RWPE2 (cell line): ENCODE measurements at regions not wholly inside any gene's neighbourhood (a gene's known extent, or its start where the extent isn't known, plus 50 kb on each side); places are given as distances from the start of the nearest gene placed in this dataset.

ENCODE experiments used
- ATAC-seq: fragments of 200-7000 bp; cut with Tn5 transposase; 3 replicates; pipeline ENCODE4 v1.9.1; 2021; ENCODE audit warnings: low read depth
- DNase-seq: peaks from one replicate; pipeline ENCODE4 v3.0.0-alpha.2; 2020; ENCODE audit warnings: low spot score
- H3K27ac ChIP-seq: fragments of 450-650 bp; 2 replicates; pipeline ENCODE4 v1.5.1; 2017; ENCODE audit warnings: mild to moderate bottlenecking; ENCODE audit not compliant: poor library complexity, severe bottlenecking
- H3K27me3 ChIP-seq: fragments of 250-450 bp; sonication (Bioruptor Pico); 2 replicates; pipeline ENCODE4 v1.5.1; 2021; ENCODE audit warnings: mild to moderate bottlenecking, moderate library complexity; ENCODE audit not compliant: insufficient read depth, poor library complexity, severe bottlenecking
- H3K36me3 ChIP-seq: fragments of 250-450 bp; sonication (Bioruptor Pico); 2 replicates; pipeline ENCODE4 v1.5.1; 2020; ENCODE audit warnings: low read depth, mild to moderate bottlenecking, moderate library complexity
- H3K4me1 ChIP-seq: fragments of 250-450 bp; sonication (Bioruptor Pico); 2 replicates; pipeline ENCODE4 v1.5.1; 2021; ENCODE audit warnings: mild to moderate bottlenecking, moderate library complexity; ENCODE audit not compliant: insufficient read depth, poor library complexity, severe bottlenecking
- H3K4me3 ChIP-seq: fragments of 250-450 bp; sonication (Bioruptor Pico); 2 replicates; pipeline ENCODE4 v1.5.1; 2021; ENCODE audit warnings: mild to moderate bottlenecking, moderate library complexity; ENCODE audit not compliant: severe bottlenecking
- H3K9me3 ChIP-seq: fragments of 250-450 bp; sonication (Bioruptor Pico); 2 replicates; pipeline ENCODE4 v1.5.1; 2021; ENCODE audit warnings: mild to moderate bottlenecking, moderate library complexity; ENCODE audit not compliant: severe bottlenecking
- TF ChIP-seq, protein P1 (sequence below): fragments of 450-650 bp; IDR thresholded peaks from one replicate; pipeline ENCODE4 v1.5.1; 2017; ENCODE audit warnings: mild to moderate bottlenecking, moderate library complexity; ENCODE audit not compliant: poor library complexity, severe bottlenecking

- Histone ChIP-seq H3K9me3 (no peaks in the 10 kb centered on the region), H3K4me3 (no peak overlapping the region), H3K27me3 (peaks cover 7% of the 10 kb centered on the region), H3K4me1 (no peaks in the 10 kb centered on the region), H3K36me3 (no peaks in the 10 kb centered on the region), H3K27ac (no peak overlapping the region)
- DNase-seq (no peak), ATAC-seq (no peak)
- TF ChIP-seq, protein P1, sequence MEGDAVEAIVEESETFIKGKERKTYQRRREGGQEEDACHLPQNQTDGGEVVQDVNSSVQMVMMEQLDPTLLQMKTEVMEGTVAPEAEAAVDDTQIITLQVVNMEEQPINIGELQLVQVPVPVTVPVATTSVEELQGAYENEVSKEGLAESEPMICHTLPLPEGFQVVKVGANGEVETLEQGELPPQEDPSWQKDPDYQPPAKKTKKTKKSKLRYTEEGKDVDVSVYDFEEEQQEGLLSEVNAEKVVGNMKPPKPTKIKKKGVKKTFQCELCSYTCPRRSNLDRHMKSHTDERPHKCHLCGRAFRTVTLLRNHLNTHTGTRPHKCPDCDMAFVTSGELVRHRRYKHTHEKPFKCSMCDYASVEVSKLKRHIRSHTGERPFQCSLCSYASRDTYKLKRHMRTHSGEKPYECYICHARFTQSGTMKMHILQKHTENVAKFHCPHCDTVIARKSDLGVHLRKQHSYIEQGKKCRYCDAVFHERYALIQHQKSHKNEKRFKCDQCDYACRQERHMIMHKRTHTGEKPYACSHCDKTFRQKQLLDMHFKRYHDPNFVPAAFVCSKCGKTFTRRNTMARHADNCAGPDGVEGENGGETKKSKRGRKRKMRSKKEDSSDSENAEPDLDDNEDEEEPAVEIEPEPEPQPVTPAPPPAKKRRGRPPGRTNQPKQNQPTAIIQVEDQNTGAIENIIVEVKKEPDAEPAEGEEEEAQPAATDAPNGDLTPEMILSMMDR: no peak
Observed at GRCh38 chr5:145161391-145161790, 673.8 kb downstream of the PRELID2 start.

DNA sequence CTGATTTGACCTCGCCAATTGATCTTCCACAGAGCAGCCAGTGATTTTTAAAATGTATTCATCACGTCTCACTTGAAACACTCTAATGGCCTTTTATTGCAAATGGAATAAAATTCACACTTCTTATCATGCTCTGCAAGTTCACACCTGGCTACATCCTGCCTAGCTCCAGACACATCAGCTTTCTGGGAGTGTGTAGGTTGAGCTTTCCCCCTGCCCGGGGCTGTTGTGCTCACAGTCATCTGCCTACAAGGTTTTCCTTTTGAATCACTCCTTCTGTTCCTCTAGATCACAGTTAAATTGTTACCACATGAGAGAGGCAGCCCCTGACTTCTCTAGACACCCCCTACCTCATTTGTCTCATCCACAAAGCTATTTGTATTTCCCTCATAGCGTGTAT, 674.5 kb downstream of the PRELID2 start:
- Histone ChIP-seq H3K4me1 (no peaks in the 10 kb centered on the region), H3K27me3 (peaks cover 6% of the 10 kb centered on the region), H3K9me3 (no peaks in the 10 kb centered on the region), H3K36me3 (no peaks in the 10 kb centered on the region), H3K27ac (no peak overlapping the region), H3K4me3 (no peak overlapping the region)
- TF ChIP-seq, protein P1: no peak
- no peak for DNase-seq
- no peak for ATAC-seq

- no peak overlapping the region for H3K27ac ChIP-seq
- no peaks in the 10 kb centered on the region for H3K36me3 ChIP-seq
- H3K4me1 ChIP-seq: no peaks in the 10 kb centered on the region
- DNase-seq: no peak
- no peak for ATAC-seq
- TF ChIP-seq, protein P1: no peak
- no peak overlapping the region for H3K4me3 ChIP-seq
- H3K27me3 ChIP-seq: no peaks in the 10 kb centered on the region
- H3K9me3 ChIP-seq: no peaks in the 10 kb centered on the region
Observed at GRCh38 chr5:145158730-145159129, 676.4 kb downstream of the PRELID2 start.

- TF ChIP-seq, protein P1: no peak
- H3K27ac ChIP-seq: no peak overlapping the region
- 0 out of 3 replicates have a peak, but pooled peaks have one; percentile 23 for ATAC-seq
Observed at GRCh38 chr5:145157841-145158240, 677.3 kb downstream of the PRELID2 start.

DNA sequence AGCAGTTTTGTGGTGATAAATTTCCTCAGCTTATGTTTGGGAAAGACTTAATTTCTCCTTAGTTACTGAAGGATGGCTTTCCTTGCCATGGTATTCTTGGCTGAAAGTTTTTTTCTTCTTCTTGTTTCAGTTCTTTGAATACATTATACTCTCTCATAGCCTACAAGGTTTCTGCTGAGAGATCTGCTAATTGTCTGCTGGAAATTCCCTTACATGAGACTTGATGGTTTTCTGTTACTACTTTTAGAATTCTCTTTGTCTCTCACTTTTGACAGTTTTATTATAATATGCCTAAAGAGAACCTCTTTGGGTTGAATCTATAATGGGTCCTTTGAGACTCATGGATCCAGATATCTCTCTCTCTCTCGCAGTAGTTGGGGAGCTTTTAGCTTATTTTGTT, 693.6 kb downstream of the PRELID2 start:
- H3K27me3 ChIP-seq: peaks cover 34% of the 10 kb centered on the region
- DNase-seq: no peak
- H3K4me3 ChIP-seq: no peak overlapping the region
- TF ChIP-seq, protein P1: no peak
- no peak for ATAC-seq
- H3K36me3 ChIP-seq: no peaks in the 10 kb centered on the region
- no peaks in the 10 kb centered on the region for H3K4me1 ChIP-seq
- H3K9me3 ChIP-seq: no peaks in the 10 kb centered on the region
- no peak overlapping the region for H3K27ac ChIP-seq

More at GRCh38 chr5:145157841-145158240, 677.3 kb downstream of the PRELID2 start:
- Histone ChIP-seq H3K4me1 (no peaks in the 10 kb centered on the region), H3K4me3 (no peak overlapping the region), H3K27me3 (no peaks in the 10 kb centered on the region), H3K9me3 (no peaks in the 10 kb centered on the region), H3K36me3 (no peaks in the 10 kb centered on the region)
- no peak for DNase-seq
